BE2C (cell line): ENCODE measurements at regions not wholly inside any gene's neighbourhood (a gene's known extent, or its start where the extent isn't known, plus 50 kb on each side); places are given as distances from the start of the nearest gene placed in this dataset.

Experiments
- DNase-seq: peaks from one replicate; pipeline ENCODE4 v3.0.0-alpha.2; 2020
- H3K27me3 ChIP-seq: fragments of 250-450 bp; sonication (Bioruptor Pico); 2 replicates; pipeline ENCODE4 v1.5.1; 2020; ENCODE audit warnings: mild to moderate bottlenecking
- H3K36me3 ChIP-seq: fragments of 250-450 bp; sonication (Bioruptor Pico); 2 replicates; pipeline ENCODE4 v1.5.1; 2020; ENCODE audit warnings: mild to moderate bottlenecking
- H3K4me1 ChIP-seq: fragments of 250-450 bp; sonication (Bioruptor Pico); 2 replicates; pipeline ENCODE4 v1.5.1; 2020
- H3K4me3 ChIP-seq: 2 replicates; pipeline ENCODE4 v1.5.1; 2011; ENCODE audit warnings: low read depth, low read length
- H3K9me3 ChIP-seq: fragments of 250-450 bp; sonication (Bioruptor Pico); 2 replicates; pipeline ENCODE4 v1.5.1; 2020
- TF ChIP-seq, protein P1 (sequence below): IDR thresholded peaks from 2 replicates; pipeline ENCODE4 v1.5.1; 2012; ENCODE audit warnings: mild to moderate bottlenecking, low read depth, low read length

DNA sequence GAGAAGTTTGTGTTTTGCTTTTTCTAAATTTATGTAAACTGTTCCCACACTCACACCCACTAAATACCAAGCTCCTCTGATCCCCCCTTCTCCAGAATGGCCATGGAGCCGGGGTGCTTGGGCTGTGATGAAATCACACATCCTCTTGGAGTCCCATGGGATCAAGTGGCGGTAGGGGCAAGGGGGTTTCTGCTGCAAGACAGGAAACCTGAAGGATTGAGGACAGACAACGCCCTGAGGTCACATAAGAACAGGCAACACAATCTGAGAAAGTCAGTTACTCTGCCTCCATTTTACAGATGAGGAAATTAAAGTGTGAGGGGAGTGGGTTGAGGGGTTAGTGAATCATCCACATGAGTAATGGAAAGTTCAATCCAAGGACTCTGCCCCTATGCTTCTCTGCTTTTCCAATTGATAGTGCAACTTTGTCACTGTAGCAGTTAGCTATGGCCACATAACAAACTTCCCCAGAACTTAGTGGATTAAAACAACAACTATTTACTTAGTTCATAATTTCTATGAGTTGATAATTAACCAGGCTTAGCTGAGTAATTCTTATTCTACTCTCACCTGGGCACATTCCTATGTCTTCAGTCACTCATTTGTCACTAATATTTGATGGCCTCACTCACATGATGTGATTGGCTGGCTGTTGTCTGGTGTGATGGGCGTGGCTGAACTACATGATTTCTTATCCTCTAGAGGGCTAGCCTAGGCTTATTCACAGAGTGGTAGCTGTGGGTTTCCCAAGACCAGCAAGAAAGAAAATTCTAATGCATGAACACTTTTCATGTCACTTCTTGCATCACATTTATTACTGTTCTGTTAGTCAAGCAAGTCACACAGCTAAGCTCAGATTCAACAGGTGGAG is 77.3 kb upstream of the ADRA1D start:
- no peaks in the 10 kb centered on the region for H3K36me3 ChIP-seq
- DNase-seq: no peak
- TF ChIP-seq, protein P1, sequence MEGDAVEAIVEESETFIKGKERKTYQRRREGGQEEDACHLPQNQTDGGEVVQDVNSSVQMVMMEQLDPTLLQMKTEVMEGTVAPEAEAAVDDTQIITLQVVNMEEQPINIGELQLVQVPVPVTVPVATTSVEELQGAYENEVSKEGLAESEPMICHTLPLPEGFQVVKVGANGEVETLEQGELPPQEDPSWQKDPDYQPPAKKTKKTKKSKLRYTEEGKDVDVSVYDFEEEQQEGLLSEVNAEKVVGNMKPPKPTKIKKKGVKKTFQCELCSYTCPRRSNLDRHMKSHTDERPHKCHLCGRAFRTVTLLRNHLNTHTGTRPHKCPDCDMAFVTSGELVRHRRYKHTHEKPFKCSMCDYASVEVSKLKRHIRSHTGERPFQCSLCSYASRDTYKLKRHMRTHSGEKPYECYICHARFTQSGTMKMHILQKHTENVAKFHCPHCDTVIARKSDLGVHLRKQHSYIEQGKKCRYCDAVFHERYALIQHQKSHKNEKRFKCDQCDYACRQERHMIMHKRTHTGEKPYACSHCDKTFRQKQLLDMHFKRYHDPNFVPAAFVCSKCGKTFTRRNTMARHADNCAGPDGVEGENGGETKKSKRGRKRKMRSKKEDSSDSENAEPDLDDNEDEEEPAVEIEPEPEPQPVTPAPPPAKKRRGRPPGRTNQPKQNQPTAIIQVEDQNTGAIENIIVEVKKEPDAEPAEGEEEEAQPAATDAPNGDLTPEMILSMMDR: no peak
- no peaks in the 10 kb centered on the region; the same call in 1 of the 2 replicates for H3K27me3 ChIP-seq
- H3K4me1 ChIP-seq: no peaks in the 10 kb centered on the region
- H3K4me3 ChIP-seq: no peak overlapping the region
- no peaks in the 10 kb centered on the region for H3K9me3 ChIP-seq

DNA sequence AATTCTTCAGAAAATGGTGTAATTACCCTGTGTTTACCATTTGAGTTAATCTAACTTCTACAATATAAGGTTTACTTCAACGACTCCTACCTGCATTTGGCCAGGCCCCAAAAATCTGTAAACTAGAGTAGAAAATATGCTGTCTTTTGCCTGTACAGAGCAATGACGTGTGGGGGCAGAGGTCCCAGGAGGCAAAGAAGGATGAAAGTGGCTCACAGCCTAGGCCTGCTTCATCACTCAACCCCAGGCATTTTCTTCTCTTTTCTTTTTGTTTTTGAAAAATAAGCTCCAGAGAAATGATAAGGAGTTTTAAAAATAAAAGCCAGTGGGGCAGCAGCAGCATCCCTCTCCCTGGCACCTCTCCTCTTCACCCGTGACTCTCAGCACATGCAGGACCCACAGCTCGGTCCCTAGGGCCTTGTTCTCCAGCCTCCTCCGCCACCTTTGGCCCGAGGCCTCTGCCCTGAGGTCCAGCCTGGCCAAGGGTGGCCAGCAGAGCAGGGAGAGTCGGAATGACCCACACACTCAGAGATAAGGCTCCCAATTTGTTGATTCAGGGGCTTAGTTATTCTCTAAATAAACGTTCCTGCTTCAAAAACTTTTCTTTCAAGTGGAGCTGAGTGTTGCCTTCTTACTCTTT is 76.6 kb upstream of the ADRA1D start:
- no peak for DNase-seq
- TF ChIP-seq, protein P1: no peak

DNA sequence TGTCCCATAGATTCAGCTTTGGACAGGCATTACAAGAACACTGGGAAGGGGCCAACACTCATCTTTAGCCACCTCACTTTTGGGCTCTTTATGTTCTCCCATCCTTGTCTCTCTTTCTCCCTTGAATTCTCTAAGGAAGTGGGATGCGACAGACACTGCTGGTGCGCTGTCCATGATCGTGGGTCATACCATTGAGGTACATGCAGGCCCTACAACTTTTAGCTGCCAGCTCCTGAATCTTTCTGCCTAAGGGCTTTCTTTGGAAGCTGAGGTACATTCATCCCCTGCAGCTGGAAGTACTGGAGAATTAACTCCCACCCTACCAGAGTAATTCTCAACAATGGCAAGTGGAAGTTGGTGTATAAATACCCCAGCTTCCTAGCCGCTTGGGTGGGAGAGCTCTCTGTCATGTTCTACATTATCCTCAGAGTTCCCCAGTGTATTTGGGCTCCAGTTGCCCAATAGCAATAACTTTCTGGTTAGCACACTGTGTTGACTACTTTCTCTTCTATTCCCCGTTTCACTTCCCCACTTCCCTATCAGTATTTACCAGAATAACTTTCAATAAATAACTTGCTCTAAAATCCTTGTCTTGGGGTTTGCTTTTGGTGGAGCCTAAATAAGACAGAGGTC is 75.6 kb upstream of the ADRA1D start:
- no peak for DNase-seq
- no peaks in the 10 kb centered on the region; the same call in 1 of the 2 replicates for H3K27me3 ChIP-seq
- no peak overlapping the region for H3K4me3 ChIP-seq
- no peaks in the 10 kb centered on the region for H3K36me3 ChIP-seq
- TF ChIP-seq, protein P1: no peak
- no peaks in the 10 kb centered on the region for H3K9me3 ChIP-seq
- H3K4me1 ChIP-seq: no peaks in the 10 kb centered on the region

More for the DNA sequence above, 76.6 kb upstream of the ADRA1D start:
- H3K4me1 ChIP-seq: no peaks in the 10 kb centered on the region
- H3K9me3 ChIP-seq: no peaks in the 10 kb centered on the region
- no peaks in the 10 kb centered on the region for H3K36me3 ChIP-seq
- no peaks in the 10 kb centered on the region; the same call in 1 of the 2 replicates for H3K27me3 ChIP-seq
- H3K4me3 ChIP-seq: no peak overlapping the region

GRCh38 chr20:4322499-4322898 is 73.4 kb upstream of the ADRA1D start:
- TF ChIP-seq, protein P1: no peak
- no peak overlapping the region for H3K4me3 ChIP-seq
- no peak for DNase-seq

GRCh38 chr20:4320291-4320690 is 71.2 kb upstream of the ADRA1D start:
- no peak for DNase-seq
- TF ChIP-seq, protein P1: no peak

More at GRCh38 chr20:4322499-4322898, 73.4 kb upstream of the ADRA1D start:
- Histone ChIP-seq H3K27me3 (no peaks in the 10 kb centered on the region; the same call in 1 of the 2 replicates), H3K9me3 (no peaks in the 10 kb centered on the region), H3K36me3 (no peaks in the 10 kb centered on the region), H3K4me1 (no peaks in the 10 kb centered on the region)

More at GRCh38 chr20:4320291-4320690, 71.2 kb upstream of the ADRA1D start:
- Histone ChIP-seq H3K4me1 (no peaks in the 10 kb centered on the region), H3K9me3 (no peaks in the 10 kb centered on the region), H3K4me3 (no peak overlapping the region), H3K27me3 (no peaks in the 10 kb centered on the region; the same call in 1 of the 2 replicates), H3K36me3 (no peaks in the 10 kb centered on the region)
